ENCODE measurements at regions not wholly inside any gene's neighbourhood (a gene's known extent, or its start where the extent isn't known, plus 50 kb on each side); places are given as distances from the start of the nearest gene placed in this dataset.

DNA sequence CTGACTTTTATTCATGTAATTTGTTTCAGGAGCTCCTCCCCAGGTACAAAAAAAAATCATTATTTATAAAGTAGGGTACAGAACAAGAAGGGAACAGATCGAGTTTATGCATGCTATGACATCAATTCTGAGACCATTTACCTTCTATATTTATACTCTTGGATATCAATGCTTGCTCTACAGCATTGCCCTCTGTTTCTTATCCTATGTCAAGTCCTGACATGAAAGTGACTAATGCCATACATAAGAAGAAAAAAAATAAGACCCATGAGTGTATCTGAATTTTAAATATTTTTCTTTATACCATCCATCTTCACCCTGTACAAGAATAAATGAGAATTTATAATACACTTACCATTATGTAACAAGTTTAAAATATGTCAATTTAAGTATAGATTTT, 2016.3 kb upstream of the CDH9 start:
- no peaks in the 10 kb centered on the region for H3K36me3 ChIP-seq (ENCODE audit: control insufficient read depth in 2 of 4, insufficient read depth in 4 of 4, low read length in 3 of 4)
- H3K27ac ChIP-seq (ENCODE audit: low read depth, low read length), result no peak overlapping the region
- H3K14ac ChIP-seq (ENCODE audit: insufficient read length), result no peak overlapping the region
- no peak overlapping the region for H2BK120ac ChIP-seq (replicated peaks; ENCODE audit: low read depth, low read length)
- no peak overlapping the region for H3K9ac ChIP-seq (replicated peaks in 1 of 4; ENCODE audit: extremely low read depth in 1 of 4, low read depth in 3 of 4, low read length in 3 of 4)
- H2BK5ac ChIP-seq (ENCODE audit: low read depth, low read length), result no peak overlapping the region
- 85% methylated on average over 1 of the region's 1 CpG; no CpG with 5 or more reads in 1 of the 2 experiments for WGBS, 2 experiments (ENCODE audit: extremely low coverage in 1 of 2, insufficient coverage in 1 of 2, insufficient read length in 1 of 2, insufficient replicate concordance in 2 of 2, low coverage in 1 of 2, low lambda C conversion rate in 2 of 2, missing lambda C conversion rate in 1 of 2)
- H4K91ac ChIP-seq (replicated peaks; ENCODE audit: insufficient read length, low read length), result no peak overlapping the region
- no peak overlapping the region for H2BK12ac ChIP-seq (ENCODE audit: low read depth, low read length)
- H2BK15ac ChIP-seq (ENCODE audit: low read length), result no peak overlapping the region
- H3K27me3 ChIP-seq (replicated peaks in 1 of 4; ENCODE audit: control insufficient read depth in 3 of 4, extremely low read depth in 1 of 4, insufficient read depth in 3 of 4, low read length in 3 of 4), result no peaks in the 10 kb centered on the region
- H4K20me1 ChIP-seq (replicated peaks in 1 of 2; ENCODE audit: control insufficient read depth in 1 of 2, insufficient read depth in 2 of 2, low read length in 2 of 2), result no peaks in the 10 kb centered on the region
- H4K5ac ChIP-seq (ENCODE audit: insufficient read length, low read depth, low read length), result no peak overlapping the region
- H3K56ac ChIP-seq (replicated peaks; ENCODE audit: insufficient read length, low read depth, low read length), result no peak overlapping the region
- no peak overlapping the region for H2AFZ ChIP-seq (ENCODE audit: low read length)
- TF ChIP-seq, protein P1, sequence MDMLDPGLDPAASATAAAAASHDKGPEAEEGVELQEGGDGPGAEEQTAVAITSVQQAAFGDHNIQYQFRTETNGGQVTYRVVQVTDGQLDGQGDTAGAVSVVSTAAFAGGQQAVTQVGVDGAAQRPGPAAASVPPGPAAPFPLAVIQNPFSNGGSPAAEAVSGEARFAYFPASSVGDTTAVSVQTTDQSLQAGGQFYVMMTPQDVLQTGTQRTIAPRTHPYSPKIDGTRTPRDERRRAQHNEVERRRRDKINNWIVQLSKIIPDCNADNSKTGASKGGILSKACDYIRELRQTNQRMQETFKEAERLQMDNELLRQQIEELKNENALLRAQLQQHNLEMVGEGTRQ (IDR thresholded peaks at IDR 0.05; ENCODE audit: low read length), result no peak
- no peak for TF ChIP-seq BRCA1 (IDR thresholded peaks at IDR 0.05; ENCODE audit: low read depth, low read length)
- no peak overlapping the region for H2BK20ac ChIP-seq (ENCODE audit: low read length)
- CTCF ChIA-PET (ENCODE audit: partially characterized antibody), result no interaction called here
- H3K79me1 ChIP-seq (ENCODE audit: low read depth, low read length), result no peaks in the 10 kb centered on the region
- no peak overlapping the region for H3K4me2 ChIP-seq (ENCODE audit: insufficient read depth in 1 of 2, low read depth in 2 of 2, low read length in 2 of 2)
- no peaks in the 10 kb centered on the region for H3K23me2 ChIP-seq (ENCODE audit: low read depth, low read length)
- no peaks in the 10 kb centered on the region for H3K9me3 ChIP-seq (ENCODE audit: insufficient read depth in 2 of 2, low read depth in 1 of 2, low read length in 1 of 2)
- DNase-seq (ENCODE audit: low read depth in 1 of 2, low spot score in 2 of 2) (no peak), FAIRE-seq (no peak)
- H3K4me1 ChIP-seq (replicated peaks in 1 of 4; ENCODE audit: control insufficient read depth in 3 of 4, insufficient read depth in 4 of 4, low read length in 3 of 4), result no peaks in the 10 kb centered on the region
- no peaks in the 10 kb centered on the region for H3K79me2 ChIP-seq (ENCODE audit: control insufficient read depth in 1 of 2, insufficient read depth in 2 of 2, low read length in 2 of 2)
- H3K4ac ChIP-seq (replicated peaks; ENCODE audit: insufficient read length, low read depth, low read length), result no peak overlapping the region
- H3K23ac ChIP-seq (ENCODE audit: insufficient read length), result no peak overlapping the region
- H2AK5ac ChIP-seq (ENCODE audit: low read depth, low read length), result no peak overlapping the region
- POLR2A ChIA-PET (ENCODE audit: partially characterized antibody), result no interaction called here
- H3K18ac ChIP-seq (ENCODE audit: extremely low read depth, low read length), result no peak overlapping the region
- no peak overlapping the region for H4K8ac ChIP-seq (ENCODE audit: extremely low read depth, insufficient read depth, low read length)
- H3K4me3 ChIP-seq (ENCODE audit: extremely low read depth in 1 of 4, insufficient read depth in 2 of 4, low read depth in 3 of 4, low read length in 4 of 4), result no peak overlapping the region

Measured in H1 (cell line).